ENCODE measurements at regions not wholly inside any gene's neighbourhood (a gene's known extent, or its start where the extent isn't known, plus 50 kb on each side); places are given as distances from the start of the nearest gene placed in this dataset.

DNA sequence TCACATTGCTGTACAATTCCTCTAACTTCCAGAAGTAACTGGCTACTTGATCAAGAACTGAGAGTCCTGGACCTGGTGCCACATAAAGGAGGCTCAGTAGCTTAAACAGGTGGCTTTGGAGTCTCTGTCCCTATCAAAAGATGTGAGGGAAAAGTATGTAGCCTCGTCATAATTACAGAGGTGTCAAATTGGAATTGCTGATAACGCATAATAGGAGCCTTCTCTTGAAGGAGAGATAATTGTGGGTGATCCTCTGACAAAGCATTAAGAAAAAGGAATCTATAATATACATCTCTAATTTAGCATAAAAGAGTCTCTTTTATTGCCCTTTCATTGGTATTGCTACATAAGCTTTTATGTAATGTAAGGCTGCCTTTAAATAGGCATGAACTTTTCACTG lies 1246.4 kb upstream of the CDH9 start:
- TF ChIP-seq, protein P1, sequence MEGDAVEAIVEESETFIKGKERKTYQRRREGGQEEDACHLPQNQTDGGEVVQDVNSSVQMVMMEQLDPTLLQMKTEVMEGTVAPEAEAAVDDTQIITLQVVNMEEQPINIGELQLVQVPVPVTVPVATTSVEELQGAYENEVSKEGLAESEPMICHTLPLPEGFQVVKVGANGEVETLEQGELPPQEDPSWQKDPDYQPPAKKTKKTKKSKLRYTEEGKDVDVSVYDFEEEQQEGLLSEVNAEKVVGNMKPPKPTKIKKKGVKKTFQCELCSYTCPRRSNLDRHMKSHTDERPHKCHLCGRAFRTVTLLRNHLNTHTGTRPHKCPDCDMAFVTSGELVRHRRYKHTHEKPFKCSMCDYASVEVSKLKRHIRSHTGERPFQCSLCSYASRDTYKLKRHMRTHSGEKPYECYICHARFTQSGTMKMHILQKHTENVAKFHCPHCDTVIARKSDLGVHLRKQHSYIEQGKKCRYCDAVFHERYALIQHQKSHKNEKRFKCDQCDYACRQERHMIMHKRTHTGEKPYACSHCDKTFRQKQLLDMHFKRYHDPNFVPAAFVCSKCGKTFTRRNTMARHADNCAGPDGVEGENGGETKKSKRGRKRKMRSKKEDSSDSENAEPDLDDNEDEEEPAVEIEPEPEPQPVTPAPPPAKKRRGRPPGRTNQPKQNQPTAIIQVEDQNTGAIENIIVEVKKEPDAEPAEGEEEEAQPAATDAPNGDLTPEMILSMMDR (conservative IDR thresholded peaks at IDR 0.05 in 1 of 2, IDR thresholded peaks at IDR 0.05 in 1 of 2; ENCODE audit: low read depth in 1 of 2, low read length in 2 of 2): no peak
- TF ChIP-seq EZH2 (IDR thresholded peaks at IDR 0.05; ENCODE audit: low read length, missing control alignments): no peak

Data from fibroblast of lung (primary cell).